HAP-1 (cell line): ENCODE measurements at regions not wholly inside any gene's neighbourhood (a gene's known extent, or its start where the extent isn't known, plus 50 kb on each side); places are given as distances from the start of the nearest gene placed in this dataset.

Source experiments
- DNase-seq, 2 experiments: peaks; one replicate each; pipeline ENCODE4 v3.0.0-alpha.2; 2016 to 2020; ENCODE audit warnings: low spot score in 2 of 2
- H3K27me3 ChIP-seq: fragments of 250-450 bp; sonication (Bioruptor Pico); 2 replicates; pipeline ENCODE4 v1.5.1; 2020; ENCODE audit warnings: low read depth, mild to moderate bottlenecking, moderate library complexity
- H3K36me3 ChIP-seq: fragments of 250-450 bp; sonication (Bioruptor Pico); replicated peaks from 2 replicates; pipeline ENCODE4 v1.5.1; 2020; ENCODE audit warnings: mild to moderate bottlenecking
- H3K4me1 ChIP-seq: fragments of 250-450 bp; sonication (Bioruptor Pico); 2 replicates; pipeline ENCODE4 v1.5.1; 2020; ENCODE audit warnings: mild to moderate bottlenecking
- H3K4me3 ChIP-seq: fragments of 250-450 bp; sonication (Bioruptor Pico); 2 replicates; pipeline ENCODE4 v1.5.1; 2020; ENCODE audit warnings: mild to moderate bottlenecking, moderate library complexity
- H3K9me3 ChIP-seq: fragments of 250-450 bp; sonication (Bioruptor Pico); 2 replicates; pipeline ENCODE4 v1.5.1; 2020; ENCODE audit warnings: mild to moderate bottlenecking, moderate library complexity
- in situ Hi-C: fragments of 300-500 bp; cut with MboI; formaldehyde crosslinking; loops from 3 replicates; pipeline ENCODE4 v1.14.3; 2020; ENCODE audit warnings: low sequenced_read_pairs, inconsistent platforms, mixed read lengths

DNA sequence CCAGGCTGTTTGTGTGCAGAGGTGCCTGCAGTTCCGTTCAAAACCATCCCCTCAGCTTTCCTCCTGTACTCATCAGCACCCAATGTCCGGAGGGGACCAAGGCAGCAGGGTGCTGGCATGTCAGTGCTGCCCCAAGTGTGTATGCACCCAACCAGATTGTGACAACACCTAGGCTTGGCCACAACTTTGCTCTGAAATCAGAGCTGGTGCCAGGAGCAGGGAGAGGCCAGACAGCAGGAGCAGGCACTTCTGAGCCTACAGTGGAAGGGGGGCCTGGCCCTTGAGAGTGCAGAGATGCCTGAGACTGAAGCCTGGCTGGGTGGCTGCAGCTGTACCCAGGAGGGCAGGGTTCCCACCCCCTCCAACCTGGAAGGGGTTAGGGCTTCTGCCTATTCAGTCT lies 56.5 kb upstream of the RASGEF1B start:
- Histone ChIP-seq H3K27me3 (no peaks in the 10 kb centered on the region), H3K36me3 (no peaks in the 10 kb centered on the region), H3K4me3 (no peak overlapping the region), H3K9me3 (no peaks in the 10 kb centered on the region), H3K4me1 (no peaks in the 10 kb centered on the region)
- in situ Hi-C loops = no loop called here
- no peak for DNase-seq

- no peak for DNase-seq
- Histone ChIP-seq H3K4me1 (no peaks in the 10 kb centered on the region), H3K36me3 (no peaks in the 10 kb centered on the region), H3K9me3 (no peaks in the 10 kb centered on the region), H3K27me3 (no peaks in the 10 kb centered on the region), H3K4me3 (no peak overlapping the region)
- in situ Hi-C loops = no loop called here
These were observed 56.0 kb upstream of the RASGEF1B start for GRCh38 chr4:81527709-81528108.

DNA sequence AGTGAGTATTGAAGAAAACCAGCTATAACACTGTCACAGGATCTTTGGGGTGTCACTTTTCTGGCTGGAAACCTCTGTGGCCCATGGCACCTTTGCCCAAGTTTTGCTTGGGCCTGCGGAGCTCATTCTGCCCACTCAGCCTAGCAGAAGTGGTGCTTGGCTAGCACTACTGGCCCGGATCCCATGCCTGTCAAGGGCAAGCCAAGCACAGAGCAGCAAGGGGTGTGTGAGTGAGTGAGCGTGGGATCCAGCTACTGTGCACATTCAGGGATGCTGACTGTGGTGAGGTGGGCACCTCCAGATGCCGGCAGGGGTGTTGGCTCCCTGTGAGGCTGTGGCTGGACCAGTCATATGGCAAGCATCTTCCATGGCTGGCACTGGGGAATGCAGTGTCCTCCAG lies 55.4 kb upstream of the RASGEF1B start:
- H3K4me1 ChIP-seq = no peaks in the 10 kb centered on the region
- H3K36me3 ChIP-seq = no peaks in the 10 kb centered on the region
- H3K4me3 ChIP-seq = no peak overlapping the region
- no peaks in the 10 kb centered on the region for H3K9me3 ChIP-seq
- in situ Hi-C loops = no loop called here
- no peaks in the 10 kb centered on the region for H3K27me3 ChIP-seq
- DNase-seq = no peak

- Histone ChIP-seq H3K27me3 (no peaks in the 10 kb centered on the region), H3K9me3 (no peaks in the 10 kb centered on the region), H3K4me3 (no peak overlapping the region), H3K4me1 (no peaks in the 10 kb centered on the region), H3K36me3 (no peaks in the 10 kb centered on the region)
- in situ Hi-C loops = no loop called here
- DNase-seq = no peak
These were observed 55.0 kb upstream of the RASGEF1B start for GRCh38 chr4:81526706-81527105.

DNA sequence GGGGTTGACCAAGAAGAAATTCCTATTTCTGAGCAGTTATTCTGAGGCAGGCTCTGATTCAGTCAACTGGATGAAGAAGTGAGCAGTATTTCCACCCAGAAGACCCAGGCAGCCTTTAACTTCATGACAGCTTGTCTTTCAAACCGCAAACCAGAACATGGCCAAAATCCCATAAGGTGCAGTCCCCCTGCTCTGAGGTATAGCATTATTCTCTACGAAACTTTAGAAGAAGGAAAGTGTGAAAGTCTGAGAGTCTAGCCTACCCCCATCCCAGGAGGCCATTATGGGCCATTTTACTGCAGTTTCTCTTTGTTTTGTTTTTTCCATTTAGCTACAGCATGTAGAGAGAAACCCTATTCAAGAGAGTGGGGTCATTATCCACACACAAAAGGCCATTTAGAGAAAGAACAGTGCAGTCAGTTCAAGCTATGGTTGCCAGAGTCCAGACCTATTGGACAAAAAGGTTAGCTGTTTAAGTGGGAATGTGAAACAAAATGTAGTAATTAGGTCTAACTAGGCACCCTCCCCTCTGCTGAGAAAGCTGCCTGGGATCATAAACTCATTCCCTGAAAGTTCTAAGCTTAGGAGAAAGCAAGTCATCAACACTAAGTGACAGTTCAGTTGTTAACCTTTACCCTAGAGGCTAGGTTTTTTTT lies 52.1 kb upstream of the RASGEF1B start:
- H3K27me3 ChIP-seq = no peaks in the 10 kb centered on the region
- in situ Hi-C loops = no loop called here
- no peaks in the 10 kb centered on the region for H3K4me1 ChIP-seq
- no peak overlapping the region for H3K4me3 ChIP-seq
- peak in 1 of 2 experiments; percentile 4 for DNase-seq
- H3K9me3 ChIP-seq = no peaks in the 10 kb centered on the region
- H3K36me3 ChIP-seq = no peaks in the 10 kb centered on the region

GRCh38 chr4:81522711-81523110 lies 51.0 kb upstream of the RASGEF1B start:
- no peaks in the 10 kb centered on the region for H3K27me3 ChIP-seq
- no peak overlapping the region for H3K4me3 ChIP-seq
- no peaks in the 10 kb centered on the region for H3K36me3 ChIP-seq
- H3K4me1 ChIP-seq = no peaks in the 10 kb centered on the region
- DNase-seq = no peak
- H3K9me3 ChIP-seq = no peaks in the 10 kb centered on the region
- in situ Hi-C loops = no loop called here

GRCh38 chr4:81521708-81522107 lies 50.0 kb upstream of the RASGEF1B start:
- Histone ChIP-seq H3K4me3 (no peak overlapping the region), H3K9me3 (no peaks in the 10 kb centered on the region), H3K36me3 (no peaks in the 10 kb centered on the region), H3K4me1 (no peaks in the 10 kb centered on the region), H3K27me3 (no peaks in the 10 kb centered on the region)
- in situ Hi-C loops = no loop called here
- DNase-seq = no peak
